PFSK-1 (cell line): ENCODE measurements at regions not wholly inside any gene's neighbourhood (a gene's known extent, or its start where the extent isn't known, plus 50 kb on each side); places are given as distances from the start of the nearest gene placed in this dataset.

ENCODE experiments used
- FOXP2 ChIP-seq: optimal IDR thresholded peaks from 2 replicates; pipeline ENCODE3; 2011; ENCODE audit warnings: borderline replicate concordance, control low read depth, inconsistent platforms; ENCODE audit not compliant: insufficient read depth; ENCODE audit errors: extremely low read length, extremely low read depth
- POLR2AphosphoS5 ChIP-seq: IDR thresholded peaks from 2 replicates; pipeline ENCODE4 v1.6.1; 2012; ENCODE audit warnings: low read depth, mild to moderate bottlenecking, control low read depth, low read length, moderate library complexity
- SIN3A ChIP-seq: IDR thresholded peaks from 2 replicates; pipeline ENCODE4 v1.6.1; 2012; ENCODE audit warnings: mild to moderate bottlenecking, low read length, moderate library complexity, borderline replicate concordance; ENCODE audit not compliant: insufficient read depth
- TAF1 ChIP-seq: IDR thresholded peaks from 2 replicates; pipeline ENCODE4 v1.6.1; 2012; ENCODE audit warnings: low read length, control low read depth, borderline replicate concordance; ENCODE audit not compliant: insufficient read depth
- TF ChIP-seq, protein P1 (sequence below), 2 experiments: IDR thresholded peaks; 2 replicates each; pipeline versions ENCODE4 v1.6.1 to v1.8.0; 2011 to 2012; ENCODE audit warnings: low read depth in 2 of 2, low read length in 2 of 2, control low read depth in 1 of 2, inconsistent platforms in 1 of 2, mild to moderate bottlenecking in 1 of 2, moderate library complexity in 1 of 2; ENCODE audit not compliant: insufficient read depth in 1 of 2

- TF ChIP-seq, protein P1, sequence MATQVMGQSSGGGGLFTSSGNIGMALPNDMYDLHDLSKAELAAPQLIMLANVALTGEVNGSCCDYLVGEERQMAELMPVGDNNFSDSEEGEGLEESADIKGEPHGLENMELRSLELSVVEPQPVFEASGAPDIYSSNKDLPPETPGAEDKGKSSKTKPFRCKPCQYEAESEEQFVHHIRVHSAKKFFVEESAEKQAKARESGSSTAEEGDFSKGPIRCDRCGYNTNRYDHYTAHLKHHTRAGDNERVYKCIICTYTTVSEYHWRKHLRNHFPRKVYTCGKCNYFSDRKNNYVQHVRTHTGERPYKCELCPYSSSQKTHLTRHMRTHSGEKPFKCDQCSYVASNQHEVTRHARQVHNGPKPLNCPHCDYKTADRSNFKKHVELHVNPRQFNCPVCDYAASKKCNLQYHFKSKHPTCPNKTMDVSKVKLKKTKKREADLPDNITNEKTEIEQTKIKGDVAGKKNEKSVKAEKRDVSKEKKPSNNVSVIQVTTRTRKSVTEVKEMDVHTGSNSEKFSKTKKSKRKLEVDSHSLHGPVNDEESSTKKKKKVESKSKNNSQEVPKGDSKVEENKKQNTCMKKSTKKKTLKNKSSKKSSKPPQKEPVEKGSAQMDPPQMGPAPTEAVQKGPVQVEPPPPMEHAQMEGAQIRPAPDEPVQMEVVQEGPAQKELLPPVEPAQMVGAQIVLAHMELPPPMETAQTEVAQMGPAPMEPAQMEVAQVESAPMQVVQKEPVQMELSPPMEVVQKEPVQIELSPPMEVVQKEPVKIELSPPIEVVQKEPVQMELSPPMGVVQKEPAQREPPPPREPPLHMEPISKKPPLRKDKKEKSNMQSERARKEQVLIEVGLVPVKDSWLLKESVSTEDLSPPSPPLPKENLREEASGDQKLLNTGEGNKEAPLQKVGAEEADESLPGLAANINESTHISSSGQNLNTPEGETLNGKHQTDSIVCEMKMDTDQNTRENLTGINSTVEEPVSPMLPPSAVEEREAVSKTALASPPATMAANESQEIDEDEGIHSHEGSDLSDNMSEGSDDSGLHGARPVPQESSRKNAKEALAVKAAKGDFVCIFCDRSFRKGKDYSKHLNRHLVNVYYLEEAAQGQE (IDR thresholded peaks at IDR 0.05; ENCODE audit: insufficient read depth in 1 of 2, low read depth in 2 of 2, low read length in 2 of 2), result no peak
- TF ChIP-seq POLR2AphosphoS5 (no peak), SIN3A (no peak)
Observed at GRCh38 chr15:69897061-69897460, 200.7 kb downstream of the TLE3 start.

DNA sequence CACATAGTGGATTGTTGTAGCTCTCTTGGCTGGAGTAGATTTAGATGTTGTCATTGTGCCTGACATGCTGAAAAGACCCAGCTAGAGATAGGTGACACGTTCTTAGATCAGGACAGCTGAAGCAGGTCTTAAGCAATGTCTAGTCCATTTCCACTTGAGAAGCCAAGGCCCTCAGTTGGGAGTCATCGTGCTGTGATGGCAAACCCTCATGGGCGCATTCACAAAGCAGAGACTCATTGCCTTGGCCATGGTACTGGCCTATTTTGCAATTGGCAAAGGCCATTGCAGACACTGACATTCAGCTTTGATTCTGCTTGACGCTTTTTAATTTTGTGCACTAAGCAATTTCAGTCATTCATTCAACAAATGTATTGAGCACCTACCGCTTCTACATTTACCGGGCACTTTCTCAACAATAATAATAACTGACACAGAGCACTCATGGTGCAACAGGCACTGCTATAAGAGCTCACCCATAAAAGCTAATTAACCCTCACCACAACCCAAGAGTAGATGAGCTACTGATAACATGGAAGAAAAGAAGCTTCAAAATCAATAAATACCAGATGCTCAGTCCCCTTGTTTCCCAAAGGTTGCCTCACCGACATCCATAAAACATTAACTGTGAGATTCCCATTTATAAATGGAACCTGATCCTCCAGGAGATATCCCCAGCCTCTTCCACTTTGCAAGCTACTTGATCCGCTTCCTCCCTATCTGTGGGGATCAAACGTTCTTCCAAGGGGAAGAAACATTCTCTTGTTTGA lies 200.1 kb downstream of the TLE3 start:
- no peak for TF ChIP-seq FOXP2
- TF ChIP-seq SIN3A, result no peak
- no peak for TF ChIP-seq POLR2AphosphoS5
- TF ChIP-seq TAF1, result no peak
- TF ChIP-seq, protein P1 (IDR thresholded peaks at IDR 0.05; ENCODE audit: insufficient read depth in 1 of 2, low read depth in 2 of 2, low read length in 2 of 2), result 0 out of 4 replicates have a peak, but pooled peaks of 1 of the 2 experiments have one; percentile 37

GRCh38 chr15:69898243-69898642 lies 199.5 kb downstream of the TLE3 start:
- TF ChIP-seq TAF1, result no peak
- no peak for TF ChIP-seq SIN3A
- TF ChIP-seq, protein P1 (IDR thresholded peaks at IDR 0.05; ENCODE audit: insufficient read depth in 1 of 2, low read depth in 2 of 2, low read length in 2 of 2), result no peak
- TF ChIP-seq FOXP2, result no peak
- TF ChIP-seq POLR2AphosphoS5, result no peak

DNA sequence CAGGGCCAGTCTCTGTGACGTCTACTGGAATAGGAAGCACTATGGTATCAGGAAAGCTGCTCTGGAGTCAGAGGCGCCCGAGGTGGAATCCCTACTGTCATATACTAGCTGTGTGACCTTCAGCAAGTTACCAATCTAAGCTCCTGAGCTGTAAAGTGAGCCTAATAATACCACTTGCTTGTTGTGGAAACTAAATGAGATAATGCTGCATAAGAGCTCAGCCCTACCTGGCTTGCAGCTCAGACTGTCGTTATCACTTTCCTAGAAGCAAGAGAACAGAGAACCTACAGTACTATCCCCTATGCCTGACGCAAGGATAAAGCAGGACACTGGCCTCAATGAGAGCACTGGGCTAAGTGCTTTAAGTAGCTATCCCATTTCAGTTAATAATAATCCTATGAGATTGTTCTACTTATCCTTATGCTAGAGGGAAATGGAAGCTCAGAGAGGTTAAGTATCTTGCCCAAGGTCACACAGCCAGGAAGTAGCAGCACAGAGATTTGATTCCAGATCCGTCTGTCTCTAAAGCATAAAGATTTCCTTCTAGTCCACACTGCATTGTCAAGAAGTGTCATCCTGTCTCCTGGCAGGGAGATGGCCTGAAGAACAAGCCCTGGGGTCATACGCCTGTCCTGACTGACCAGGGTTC lies 195.2 kb downstream of the TLE3 start:
- TF ChIP-seq, protein P1 (IDR thresholded peaks at IDR 0.05; ENCODE audit: insufficient read depth in 1 of 2, low read depth in 2 of 2, low read length in 2 of 2), result no peak
- TF ChIP-seq TAF1 (no peak), POLR2AphosphoS5 (no peak), SIN3A (no peak)
